Smooth muscle cell (in vitro differentiated cells): ENCODE measurements at regions not wholly inside any gene's neighbourhood (a gene's known extent, or its start where the extent isn't known, plus 50 kb on each side); places are given as distances from the start of the nearest gene placed in this dataset.
"Not testable (repeated sequence)": the region's sequence is repeated elsewhere in the genome, so short reads cannot be mapped to it uniquely, and the experiment has no call there.

Experiments
- DNase-seq: peaks from one replicate; lab custom pipeline; 2025; ENCODE audit not compliant: unreplicated experiment; lab: John Stamatoyannopoulos, UW
- H2AFZ ChIP-seq: fragments of 200-600 bp; sonication (generic); 2 replicates; pipeline ENCODE4 v1.6.0; 2016; ENCODE audit warnings: antibody characterized with exemption, low read depth, mild to moderate bottlenecking
- H3F3A ChIP-seq: fragments of 200-600 bp; sonication (generic); 2 replicates; pipeline ENCODE4 v1.6.0; 2017; ENCODE audit warnings: antibody characterized with exemption, low read depth
- H3K27ac ChIP-seq: fragments of 200-600 bp; sonication (generic); 2 replicates; pipeline ENCODE4 v1.5.1; 2016; ENCODE audit warnings: low read depth, mild to moderate bottlenecking
- H3K27me3 ChIP-seq: fragments of 200-600 bp; sonication (generic); 2 replicates; pipeline ENCODE4 v1.6.1; 2016; ENCODE audit warnings: low read depth, mild to moderate bottlenecking
- H3K36me3 ChIP-seq: fragments of 200-600 bp; sonication (generic); 2 replicates; pipeline ENCODE4 v1.5.1; 2016; ENCODE audit warnings: low read depth
- H3K4me1 ChIP-seq: fragments of 200-600 bp; sonication (generic); 2 replicates; pipeline ENCODE4 v1.5.1; 2016; ENCODE audit warnings: low read depth
- H3K4me2 ChIP-seq: fragments of 200-600 bp; sonication (generic); 2 replicates; pipeline ENCODE4 v1.6.0; 2016; ENCODE audit warnings: mild to moderate bottlenecking
- H3K4me3 ChIP-seq: fragments of 200-600 bp; sonication (generic); 2 replicates; pipeline ENCODE4 v1.5.1; 2016; ENCODE audit warnings: mild to moderate bottlenecking
- H3K79me2 ChIP-seq: fragments of 200-600 bp; sonication (generic); 2 replicates; pipeline ENCODE4 v1.6.0; 2016; ENCODE audit warnings: low read depth, mild to moderate bottlenecking
- H3K9ac ChIP-seq: fragments of 200-600 bp; sonication (generic); 2 replicates; pipeline ENCODE4 v1.6.0; 2016; ENCODE audit warnings: low read depth
- H3K9me3 ChIP-seq: fragments of 200-600 bp; sonication (generic); replicated peaks from 2 replicates; pipeline ENCODE4 v1.5.1; 2016; ENCODE audit warnings: low read depth
- H4K20me1 ChIP-seq: fragments of 200-600 bp; sonication (generic); 2 replicates; pipeline ENCODE4 v1.6.0; 2016; ENCODE audit warnings: low read depth
- WGBS: methylation state at CpG from one replicate; pipeline ENCODE4 v1.1.7; 2016; ENCODE audit warnings: low lambda C conversion rate; 5-methylcytosine and 5-hydroxymethylcytosine counted together

DNA sequence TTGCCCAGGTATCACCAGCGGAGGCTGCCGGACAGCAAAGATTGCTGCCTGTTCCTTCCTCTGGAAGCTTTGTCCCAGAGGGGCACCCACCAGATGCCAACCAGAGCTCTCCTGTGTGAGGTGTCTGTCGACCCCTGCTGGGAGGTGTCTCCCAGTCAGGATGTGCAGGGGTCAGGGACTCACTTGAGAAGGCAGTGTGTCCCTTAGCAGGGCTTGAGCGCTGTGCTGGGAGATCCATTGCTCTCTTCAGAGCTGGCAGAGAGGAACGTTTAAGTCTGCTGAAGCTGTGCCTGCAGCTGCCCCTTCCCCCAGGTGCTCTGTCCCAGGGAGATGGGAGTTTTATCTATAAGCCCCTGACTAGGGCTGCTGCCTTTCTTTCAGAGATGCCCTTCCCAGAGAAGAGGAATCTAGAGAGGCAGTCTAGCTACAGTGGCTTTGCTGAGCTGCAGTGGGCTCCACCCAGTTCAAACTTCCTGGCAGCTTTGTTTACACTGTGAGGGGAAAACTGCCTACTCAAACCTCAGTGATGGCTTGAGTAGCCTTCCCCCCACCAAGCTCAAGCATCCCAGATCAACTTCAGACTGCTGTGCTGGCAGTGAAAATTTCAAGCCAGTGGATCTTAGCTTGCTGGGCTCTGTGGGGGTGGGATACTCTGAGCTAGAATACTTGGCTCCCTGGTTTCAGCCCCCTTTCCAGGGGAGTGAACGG, 325.4 kb downstream of the SPATA31A1 start:
- DNase-seq, H3K4me2 ChIP-seq, H3K27me3 ChIP-seq, H3F3A ChIP-seq, H3K36me3 ChIP-seq, H3K79me2 ChIP-seq, H4K20me1 ChIP-seq, H3K9me3 ChIP-seq, H3K4me1 ChIP-seq, H3K4me3 ChIP-seq, H2AFZ ChIP-seq, H3K27ac ChIP-seq, H3K9ac ChIP-seq: not testable (repeated sequence)
- WGBS = 83% methylated on average over 2 of the region's 6 CpGs

DNA sequence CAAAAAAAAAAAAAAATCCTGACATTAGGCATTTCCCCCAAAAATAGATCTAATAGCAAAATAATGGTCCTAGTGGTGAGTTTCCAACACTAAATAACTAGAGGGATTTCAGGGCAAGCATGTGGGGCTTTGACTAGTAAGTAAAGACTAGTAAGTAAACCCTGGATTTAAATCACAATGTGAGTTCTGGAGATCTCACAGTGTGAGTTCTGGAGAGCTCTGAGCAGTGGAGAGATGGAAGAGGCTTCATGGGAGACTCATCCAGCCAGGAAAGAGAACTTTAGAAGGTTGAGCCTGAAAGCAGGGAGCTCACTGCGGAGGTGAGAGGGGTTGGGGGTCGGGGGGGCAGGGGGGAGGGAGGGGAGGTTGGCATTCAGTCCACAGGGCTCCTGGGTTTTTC, 373.4 kb downstream of the SPATA31A1 start:
- H3K4me3 ChIP-seq, H3K27ac ChIP-seq, H4K20me1 ChIP-seq, H3K9ac ChIP-seq, H2AFZ ChIP-seq, H3K4me1 ChIP-seq, H3K4me2 ChIP-seq, H3K36me3 ChIP-seq, H3F3A ChIP-seq, H3K27me3 ChIP-seq, H3K79me2 ChIP-seq, H3K9me3 ChIP-seq, DNase-seq: not testable (repeated sequence)
- WGBS = no CpG with 5 or more reads among the region's 2 CpGs

DNA sequence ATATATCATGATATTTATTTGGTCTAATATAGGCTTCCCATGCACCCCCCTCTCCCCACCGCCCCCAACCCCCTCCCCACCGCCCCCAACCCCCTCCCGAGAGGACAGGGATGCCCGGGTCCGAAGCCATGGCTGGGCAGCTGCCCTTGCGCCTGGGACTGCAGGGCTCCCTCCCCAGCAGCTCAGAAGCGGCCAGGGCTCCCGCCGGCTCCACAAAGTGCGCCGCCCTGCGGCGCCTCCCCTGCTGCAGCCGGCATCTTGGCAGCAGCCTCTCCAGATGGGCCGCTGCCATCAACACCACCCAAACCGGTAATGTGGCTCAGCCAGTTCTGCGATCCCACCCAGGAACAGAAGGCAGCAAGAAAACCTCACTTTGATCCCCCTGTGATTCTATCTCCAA, 389.4 kb downstream of the SPATA31A1 start:
- not testable (repeated sequence) for H3K79me2 ChIP-seq, H3K9ac ChIP-seq, H3K27ac ChIP-seq, H3K4me3 ChIP-seq, H3K27me3 ChIP-seq, H2AFZ ChIP-seq, H3F3A ChIP-seq, H4K20me1 ChIP-seq, H3K9me3 ChIP-seq, DNase-seq, H3K36me3 ChIP-seq, H3K4me2 ChIP-seq, H3K4me1 ChIP-seq
- WGBS = 43% methylated on average over 3 of the region's 17 CpGs

DNA sequence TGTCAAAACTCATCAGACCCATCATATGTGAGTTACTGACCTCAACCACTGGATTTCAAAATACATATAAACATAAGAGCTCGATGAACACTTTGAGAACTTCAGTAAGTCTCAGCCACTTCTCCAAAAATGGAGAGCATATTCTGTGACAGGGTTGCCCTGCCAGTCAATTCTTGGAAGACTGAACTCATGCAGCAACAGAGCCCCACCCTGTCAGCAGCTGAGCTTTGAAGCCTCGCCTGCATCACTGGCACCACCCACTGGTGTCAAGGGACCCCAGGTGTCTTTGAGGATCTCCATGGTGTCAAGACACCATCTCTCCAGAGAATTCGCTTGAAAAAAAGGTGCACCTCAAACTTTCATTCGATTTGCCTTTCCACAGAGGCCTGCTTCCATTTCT, 420.1 kb downstream of the SPATA31A1 start:
- H3K4me1 ChIP-seq, H3K4me2 ChIP-seq, H2AFZ ChIP-seq, DNase-seq, H3F3A ChIP-seq, H3K27ac ChIP-seq, H3K4me3 ChIP-seq, H3K79me2 ChIP-seq, H3K36me3 ChIP-seq, H3K9ac ChIP-seq, H3K27me3 ChIP-seq, H3K9me3 ChIP-seq, H4K20me1 ChIP-seq: not testable (repeated sequence)
- no CpG with 5 or more reads among the region's 4 CpGs for WGBS

DNA sequence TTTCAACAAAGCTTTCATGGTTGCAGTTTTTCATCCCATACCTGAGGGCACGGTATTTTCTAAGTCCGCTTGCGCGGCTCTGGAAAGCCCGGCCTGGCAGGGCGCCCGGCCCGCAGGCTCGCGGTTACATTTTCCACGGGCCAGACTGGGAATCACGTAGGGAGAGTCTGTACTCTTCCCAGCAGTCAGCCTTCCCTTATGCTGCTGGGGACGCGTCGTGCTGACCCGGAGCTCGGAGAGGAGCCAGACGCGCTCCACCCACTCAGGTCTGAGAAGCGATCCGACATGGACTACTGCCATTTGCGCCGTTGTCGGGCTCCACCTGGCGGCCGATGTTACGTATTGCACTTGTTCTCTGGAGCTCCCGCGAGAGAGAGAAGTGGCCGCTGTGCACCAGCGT, 435.9 kb downstream of the SPATA31A1 start:
- not testable (repeated sequence) for H3K9me3 ChIP-seq, H3K79me2 ChIP-seq, H3K27ac ChIP-seq, DNase-seq, H2AFZ ChIP-seq, H3K9ac ChIP-seq, H4K20me1 ChIP-seq, H3K4me1 ChIP-seq, H3F3A ChIP-seq, H3K27me3 ChIP-seq, H3K36me3 ChIP-seq
- WGBS = 6% methylated on average over 19 of the region's 31 CpGs
- peak overlapping the region; percentile 74 for H3K4me2 ChIP-seq
- H3K4me3 ChIP-seq = peak overlapping the region; percentile 37

DNA sequence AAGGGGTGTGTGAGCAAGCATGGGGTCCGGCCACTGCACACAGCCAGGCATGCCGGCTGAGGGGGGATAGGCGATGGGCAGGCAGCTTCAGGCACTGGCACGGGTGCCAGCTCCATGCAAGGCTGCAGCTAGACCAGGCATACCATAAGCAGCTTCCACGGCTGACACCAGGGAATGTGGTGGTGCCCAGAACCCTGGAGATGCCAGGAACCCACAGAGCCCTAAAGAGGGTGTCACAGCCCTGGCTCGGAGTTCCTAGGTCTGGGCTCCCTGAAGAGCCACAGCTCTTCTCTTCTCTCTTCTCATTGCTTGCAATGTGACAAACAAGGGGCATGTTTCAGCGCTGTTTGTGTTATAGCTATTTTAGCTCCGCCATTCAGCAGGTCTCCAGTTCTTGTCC, 442.5 kb downstream of the SPATA31A1 start:
- not testable (repeated sequence) for H3K27ac ChIP-seq, H3K4me2 ChIP-seq, H2AFZ ChIP-seq, H3K79me2 ChIP-seq, DNase-seq, H3K9ac ChIP-seq, H3K27me3 ChIP-seq, H3K9me3 ChIP-seq, H3K4me3 ChIP-seq, H4K20me1 ChIP-seq, H3F3A ChIP-seq, H3K36me3 ChIP-seq, H3K4me1 ChIP-seq
- 90% methylated on average over 2 of the region's 8 CpGs for WGBS

DNA sequence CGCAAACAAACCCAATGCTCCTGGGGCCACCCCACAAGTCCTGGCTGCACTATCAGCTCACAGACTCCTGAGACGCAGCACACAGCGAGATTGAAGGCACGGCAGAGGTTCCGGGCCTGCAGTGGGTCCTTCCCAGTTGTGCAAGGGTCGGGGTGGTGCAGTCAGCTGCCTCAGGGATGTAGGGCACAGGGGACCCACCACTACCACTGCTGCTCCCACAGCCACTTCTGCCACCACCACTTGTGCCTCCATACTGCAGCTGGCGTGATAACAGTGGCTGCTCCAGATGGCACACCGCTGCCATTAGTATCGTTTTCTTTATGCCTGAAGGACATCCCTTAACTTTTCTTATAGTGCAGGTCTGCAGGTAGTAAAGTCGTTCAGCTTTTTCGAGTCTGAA, 443.8 kb downstream of the SPATA31A1 start:
- DNase-seq, H3K4me2 ChIP-seq, H4K20me1 ChIP-seq, H3F3A ChIP-seq, H3K9me3 ChIP-seq, H3K79me2 ChIP-seq, H3K36me3 ChIP-seq, H3K4me1 ChIP-seq, H2AFZ ChIP-seq, H3K27ac ChIP-seq, H3K27me3 ChIP-seq, H3K4me3 ChIP-seq, H3K9ac ChIP-seq: not testable (repeated sequence)
- 93% methylated on average over 8 of the region's 11 CpGs for WGBS

DNA sequence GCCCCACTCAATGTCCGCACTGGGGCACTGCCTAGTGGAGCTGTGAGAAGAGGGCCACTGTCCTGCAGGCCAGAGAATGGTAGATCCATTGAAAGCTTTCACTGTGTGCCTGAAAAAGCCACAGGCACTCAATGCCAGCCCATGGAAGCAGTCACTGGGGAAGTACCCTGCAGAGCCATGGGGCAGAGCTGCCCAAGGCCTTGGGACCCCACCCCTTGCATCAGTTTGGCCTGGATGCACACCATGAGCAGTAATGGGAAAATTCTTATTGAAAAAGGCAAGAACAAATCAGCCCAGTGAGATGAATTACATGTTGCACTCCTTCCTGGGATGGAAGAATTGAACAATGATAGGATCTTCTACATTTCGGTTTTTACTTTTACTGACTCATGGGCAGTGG, 447.1 kb downstream of the SPATA31A1 start:
- H3K4me2 ChIP-seq, H3F3A ChIP-seq, H2AFZ ChIP-seq, H3K4me3 ChIP-seq, H3K79me2 ChIP-seq, H3K36me3 ChIP-seq, H3K27ac ChIP-seq, H3K9ac ChIP-seq, H3K9me3 ChIP-seq, H4K20me1 ChIP-seq, H3K4me1 ChIP-seq, H3K27me3 ChIP-seq, DNase-seq: not testable (repeated sequence)
- WGBS = no CpG with 5 or more reads among the region's 2 CpGs
